Activated CD4-positive, alpha-beta T cell treated with anti-CD3 and anti-CD28 coated beads, Interleukin-2, amount 50 U/mL, for 1 hour (primary cell): ENCODE measurements at regions not wholly inside any gene's neighbourhood (a gene's known extent, or its start where the extent isn't known, plus 50 kb on each side); places are given as distances from the start of the nearest gene placed in this dataset.
"Not testable (repeated sequence)": the region's sequence is repeated elsewhere in the genome, so short reads cannot be mapped to it uniquely, and the experiment has no call there.

Experiments used
- DNase-seq: peaks from one replicate; pipeline ENCODE4 v3.0.0-alpha.2; 2020

DNA sequence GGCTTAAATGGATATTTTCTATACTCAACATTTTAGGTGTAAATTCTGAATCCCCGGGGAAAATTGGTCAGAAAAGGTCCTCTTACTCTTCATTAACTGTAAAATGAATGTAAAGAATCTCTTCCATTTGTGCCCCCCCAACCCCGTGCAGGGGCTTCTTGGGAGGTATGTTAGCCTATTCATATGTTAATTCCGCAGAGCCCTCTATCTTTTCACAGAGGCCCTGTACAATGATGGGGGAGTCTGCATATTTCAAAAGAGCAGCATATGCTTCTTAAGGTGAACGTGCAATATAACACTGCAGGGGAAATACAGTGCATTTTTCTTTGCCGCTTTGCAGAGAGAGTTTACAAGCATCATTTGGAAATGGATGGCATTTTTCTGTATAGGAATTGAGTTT is 88.5 kb upstream of the CXorf66 start:
- no peak for DNase-seq

- DNase-seq, result no peak
Measured at GRCh38 chrX:140050906-140051305, 85.6 kb upstream of the CXorf66 start.

DNA sequence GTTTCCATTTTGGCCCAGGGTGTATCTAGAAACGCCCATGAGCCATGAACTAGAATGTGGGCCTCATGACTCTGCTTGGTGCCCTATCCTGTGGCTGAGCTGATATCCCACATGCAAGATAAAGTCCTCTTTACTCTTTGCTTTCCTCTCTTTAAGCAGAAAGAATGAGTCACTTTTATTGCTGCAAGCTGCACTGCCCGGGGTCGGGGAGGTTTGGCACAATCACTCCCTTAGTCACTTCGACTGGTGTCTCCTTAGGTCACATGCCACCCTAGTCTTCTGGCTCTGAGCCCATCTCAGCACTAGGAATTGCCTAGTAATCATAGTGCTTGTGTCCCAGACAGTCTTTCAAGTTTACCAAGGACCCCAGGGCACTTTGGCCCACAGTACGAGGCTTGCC is 75.1 kb upstream of the CXorf66 start:
- no peak for DNase-seq

GRCh38 chrX:140038842-140039241 is 73.5 kb upstream of the CXorf66 start:
- no peak for DNase-seq

DNA sequence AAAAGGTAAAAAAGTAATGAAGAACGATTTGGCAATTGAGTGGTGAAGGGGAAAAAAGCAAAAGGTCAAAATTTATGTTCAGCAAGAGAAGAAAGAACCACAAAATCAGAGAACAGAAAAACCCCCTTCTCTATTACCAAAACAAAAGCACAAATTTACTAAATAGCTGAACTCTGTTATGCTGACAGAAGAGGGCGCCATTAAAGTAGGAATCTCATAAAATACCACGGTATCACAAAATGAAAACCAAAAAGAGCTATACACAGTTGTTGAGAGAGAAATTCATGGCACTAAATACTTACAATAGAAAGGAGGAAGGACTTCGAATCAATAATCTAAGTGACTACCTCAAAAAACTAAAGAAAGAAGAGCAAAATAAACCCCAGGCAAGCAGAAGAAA is 69.6 kb upstream of the CXorf66 start:
- no peak for DNase-seq

DNA sequence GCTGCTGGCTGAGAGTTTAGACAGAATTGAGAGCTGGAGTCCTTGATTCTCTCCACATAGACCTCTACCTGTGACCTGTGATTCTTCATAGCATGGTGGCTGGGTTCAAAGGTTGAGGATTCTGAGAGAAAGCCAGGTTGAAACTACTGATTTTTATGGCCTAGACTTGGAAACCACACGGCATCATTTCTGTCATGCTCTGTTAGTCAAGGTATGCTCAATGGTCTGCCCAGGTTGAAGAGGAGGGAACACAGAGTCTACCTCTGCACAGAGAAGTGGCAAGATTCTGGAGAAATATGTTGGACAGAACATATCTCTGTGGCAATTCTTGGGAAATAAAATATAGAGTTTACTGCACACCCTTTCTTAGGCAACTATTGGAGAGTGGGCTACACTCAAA is 57.2 kb upstream of the CXorf66 start:
- DNase-seq, result no peak

- not testable (repeated sequence) for DNase-seq
Measured at GRCh38 chrX:140019134-140019533, 53.8 kb upstream of the CXorf66 start.
